ENCODE measurements at regions not wholly inside any gene's neighbourhood (a gene's known extent, or its start where the extent isn't known, plus 50 kb on each side); places are given as distances from the start of the nearest gene placed in this dataset.

DNA sequence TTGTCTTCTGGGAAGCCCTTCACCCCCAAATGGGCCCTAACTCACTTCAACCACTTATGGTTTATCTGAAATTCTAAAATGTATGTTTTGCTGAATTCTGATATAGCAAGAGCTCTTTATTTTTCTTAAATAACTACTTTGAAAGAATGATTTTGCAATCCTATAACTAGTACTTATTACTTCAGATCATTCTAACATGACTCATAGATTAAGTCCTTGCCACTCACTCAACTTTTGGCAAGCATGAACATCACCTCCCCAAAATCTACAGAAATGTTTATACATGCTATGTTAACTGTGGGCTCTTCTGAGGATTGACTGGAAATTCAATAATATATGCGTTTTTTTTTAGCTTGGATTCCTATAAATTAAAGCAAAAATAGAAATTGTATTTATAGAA is 367.4 kb upstream of the FAT3 start:
- TF ChIP-seq, protein P1, sequence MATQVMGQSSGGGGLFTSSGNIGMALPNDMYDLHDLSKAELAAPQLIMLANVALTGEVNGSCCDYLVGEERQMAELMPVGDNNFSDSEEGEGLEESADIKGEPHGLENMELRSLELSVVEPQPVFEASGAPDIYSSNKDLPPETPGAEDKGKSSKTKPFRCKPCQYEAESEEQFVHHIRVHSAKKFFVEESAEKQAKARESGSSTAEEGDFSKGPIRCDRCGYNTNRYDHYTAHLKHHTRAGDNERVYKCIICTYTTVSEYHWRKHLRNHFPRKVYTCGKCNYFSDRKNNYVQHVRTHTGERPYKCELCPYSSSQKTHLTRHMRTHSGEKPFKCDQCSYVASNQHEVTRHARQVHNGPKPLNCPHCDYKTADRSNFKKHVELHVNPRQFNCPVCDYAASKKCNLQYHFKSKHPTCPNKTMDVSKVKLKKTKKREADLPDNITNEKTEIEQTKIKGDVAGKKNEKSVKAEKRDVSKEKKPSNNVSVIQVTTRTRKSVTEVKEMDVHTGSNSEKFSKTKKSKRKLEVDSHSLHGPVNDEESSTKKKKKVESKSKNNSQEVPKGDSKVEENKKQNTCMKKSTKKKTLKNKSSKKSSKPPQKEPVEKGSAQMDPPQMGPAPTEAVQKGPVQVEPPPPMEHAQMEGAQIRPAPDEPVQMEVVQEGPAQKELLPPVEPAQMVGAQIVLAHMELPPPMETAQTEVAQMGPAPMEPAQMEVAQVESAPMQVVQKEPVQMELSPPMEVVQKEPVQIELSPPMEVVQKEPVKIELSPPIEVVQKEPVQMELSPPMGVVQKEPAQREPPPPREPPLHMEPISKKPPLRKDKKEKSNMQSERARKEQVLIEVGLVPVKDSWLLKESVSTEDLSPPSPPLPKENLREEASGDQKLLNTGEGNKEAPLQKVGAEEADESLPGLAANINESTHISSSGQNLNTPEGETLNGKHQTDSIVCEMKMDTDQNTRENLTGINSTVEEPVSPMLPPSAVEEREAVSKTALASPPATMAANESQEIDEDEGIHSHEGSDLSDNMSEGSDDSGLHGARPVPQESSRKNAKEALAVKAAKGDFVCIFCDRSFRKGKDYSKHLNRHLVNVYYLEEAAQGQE (IDR thresholded peaks at IDR 0.05; ENCODE audit: low read depth) = no peak
- TF ChIP-seq RAD21 (IDR thresholded peaks at IDR 0.05; ENCODE audit: low read depth) = no peak

Measured in Ishikawa (cell line).